ENCODE measurements at regions not wholly inside any gene's neighbourhood (a gene's known extent, or its start where the extent isn't known, plus 50 kb on each side); places are given as distances from the start of the nearest gene placed in this dataset.

- Histone ChIP-seq H3K4ac (replicated peaks; ENCODE audit: insufficient read length, low read depth, low read length) (no peak overlapping the region), H2BK120ac (replicated peaks; ENCODE audit: low read depth, low read length) (no peak overlapping the region), H3K36me3 (ENCODE audit: control insufficient read depth in 2 of 4, insufficient read depth in 4 of 4, low read length in 3 of 4) (no peaks in the 10 kb centered on the region), H4K8ac (ENCODE audit: extremely low read depth, insufficient read depth, low read length) (no peak overlapping the region), H3K4me1 (replicated peaks in 1 of 4; ENCODE audit: control insufficient read depth in 3 of 4, insufficient read depth in 4 of 4, low read length in 3 of 4) (no peaks in the 10 kb centered on the region), H2BK20ac (ENCODE audit: low read length) (no peak overlapping the region), H3K27me3 (replicated peaks in 1 of 4; ENCODE audit: control insufficient read depth in 3 of 4, extremely low read depth in 1 of 4, insufficient read depth in 3 of 4, low read length in 3 of 4) (no peaks in the 10 kb centered on the region), H2BK15ac (ENCODE audit: low read length) (no peak overlapping the region), H3K18ac (ENCODE audit: extremely low read depth, low read length) (no peak overlapping the region), H3K9me3 (ENCODE audit: insufficient read depth in 2 of 2, low read depth in 1 of 2, low read length in 1 of 2) (no peaks in the 10 kb centered on the region), H2AFZ (ENCODE audit: low read length) (no peak overlapping the region), H4K91ac (replicated peaks; ENCODE audit: insufficient read length, low read length) (no peak overlapping the region), H3K27ac (ENCODE audit: low read depth, low read length) (no peak overlapping the region), H3K79me2 (ENCODE audit: control insufficient read depth in 1 of 2, insufficient read depth in 2 of 2, low read length in 2 of 2) (no peaks in the 10 kb centered on the region), H3K56ac (replicated peaks; ENCODE audit: insufficient read length, low read depth, low read length) (no peak overlapping the region), H3K9ac (replicated peaks in 1 of 4; ENCODE audit: extremely low read depth in 1 of 4, low read depth in 3 of 4, low read length in 3 of 4) (no peak overlapping the region), H3K14ac (ENCODE audit: insufficient read length) (no peak overlapping the region), H4K20me1 (replicated peaks in 1 of 2; ENCODE audit: control insufficient read depth in 1 of 2, insufficient read depth in 2 of 2, low read length in 2 of 2) (no peaks in the 10 kb centered on the region), H3K23me2 (ENCODE audit: low read depth, low read length) (no peaks in the 10 kb centered on the region), H3K4me2 (ENCODE audit: insufficient read depth in 1 of 2, low read depth in 2 of 2, low read length in 2 of 2) (no peak overlapping the region), H2AK5ac (ENCODE audit: low read depth, low read length) (no peak overlapping the region), H3K79me1 (ENCODE audit: low read depth, low read length) (no peaks in the 10 kb centered on the region), H2BK12ac (ENCODE audit: low read depth, low read length) (no peak overlapping the region), H2BK5ac (ENCODE audit: low read depth, low read length) (no peak overlapping the region), H3K4me3 (ENCODE audit: extremely low read depth in 1 of 4, insufficient read depth in 2 of 4, low read depth in 3 of 4, low read length in 4 of 4) (no peak overlapping the region), H4K5ac (ENCODE audit: insufficient read length, low read depth, low read length) (no peak overlapping the region), H3K23ac (ENCODE audit: insufficient read length) (no peak overlapping the region)
- DNase-seq (ENCODE audit: low read depth in 1 of 2, low spot score in 2 of 2) (no peak), FAIRE-seq (no peak)
- TF ChIP-seq TCF12 (IDR thresholded peaks at IDR 0.05; ENCODE audit: low read depth, low read length) (no peak), GTF2F1 (IDR thresholded peaks at IDR 0.05; ENCODE audit: borderline replicate concordance, low read depth, low read length) (no peak), CTBP2 (IDR thresholded peaks at IDR 0.05; ENCODE audit: borderline replicate concordance, insufficient read depth, insufficient read length, low read length) (no peak), RNF2 (IDR thresholded peaks at IDR 0.05; ENCODE audit: borderline replicate concordance, low read depth, low read length, missing control alignments, poor library complexity, severe bottlenecking) (no peak), HDAC2 (IDR thresholded peaks at IDR 0.05; ENCODE audit: borderline replicate concordance in 1 of 2, low read depth in 2 of 2, low read length in 2 of 2) (no peak), GABPA (IDR thresholded peaks at IDR 0.05; ENCODE audit: borderline replicate concordance, insufficient read depth, low read length) (no peak), SIX5 (IDR thresholded peaks at IDR 0.05; ENCODE audit: low read depth, low read length) (no peak), CBX8 (IDR thresholded peaks at IDR 0.05; ENCODE audit: borderline replicate concordance, low read depth, low read length) (no peak)
- ChIA-PET POLR2A (ENCODE audit: partially characterized antibody) (no interaction called here), CTCF (ENCODE audit: partially characterized antibody) (interaction anchor here (1.0 to 1.3 kb wide), 2 partner anchors 16 to 21 kb away, joined by 3 to 7 read pairs; no protein-coding TSS in a partner anchor)
- 88% methylated on average over 13 of the region's 13 CpGs; no CpG with 5 or more reads in 1 of the 2 experiments for WGBS, 2 experiments (ENCODE audit: extremely low coverage in 1 of 2, insufficient coverage in 1 of 2, insufficient read length in 1 of 2, insufficient replicate concordance in 2 of 2, low coverage in 1 of 2, low lambda C conversion rate in 2 of 2, missing lambda C conversion rate in 1 of 2)
Observed at GRCh38 chr6:137645850-137646249, 151.7 kb upstream of the OLIG3 start.

Data from H1 (cell line).